CD14-positive monocyte (primary cell): ENCODE measurements at regions not wholly inside any gene's neighbourhood (a gene's known extent, or its start where the extent isn't known, plus 50 kb on each side); places are given as distances from the start of the nearest gene placed in this dataset.
"Not testable (repeated sequence)": the region's sequence is repeated elsewhere in the genome, so short reads cannot be mapped to it uniquely, and the experiment has no call there.

Experiments used
- DNase-seq, 3 donors: peaks; one replicate each; pipeline ENCODE4 v3.0.0-alpha.2; 2011 to 2022
- H2AFZ ChIP-seq: 2 replicates; pipeline ENCODE4 v1.6.0; 2012; ENCODE audit warnings: mild to moderate bottlenecking, low read depth, low read length, inconsistent platforms; ENCODE audit not compliant: insufficient read depth, poor library complexity, severe bottlenecking
- H3K27ac ChIP-seq, 2 donors: 1 replicate in 1 of 2; 2 replicates in 1 of 2; pipeline ENCODE4 v1.5.1; 2012 to 2013; ENCODE audit warnings: low read length in 2 of 2, control low read depth in 1 of 2, inconsistent platforms in 1 of 2, low read depth in 1 of 2, mild to moderate bottlenecking in 1 of 2
- H3K27me3 ChIP-seq, 2 donors: one replicate each; pipeline versions ENCODE4 v1.6.0 to v1.6.1; 2011 to 2013; ENCODE audit warnings: low read length in 2 of 2; ENCODE audit not compliant: control insufficient read depth in 2 of 2, insufficient read depth in 2 of 2
- H3K36me3 ChIP-seq, 2 donors: replicated peaks in 1 of 2; 1 replicate in 1 of 2; 2 replicates in 1 of 2; pipeline versions ENCODE4 v1.5.1 to v1.6.1; 2012 to 2013; ENCODE audit warnings: low read length in 2 of 2, control low read depth in 1 of 2, inconsistent platforms in 1 of 2, mild to moderate bottlenecking in 1 of 2; ENCODE audit not compliant: insufficient read depth in 2 of 2, control insufficient read depth in 1 of 2
- H3K4me1 ChIP-seq, 2 donors: 1 replicate in 1 of 2; 2 replicates in 1 of 2; pipeline versions ENCODE4 v1.5.1 to v1.6.1; 2012 to 2013; ENCODE audit warnings: low read length in 2 of 2, control low read depth in 1 of 2, inconsistent platforms in 1 of 2, mild to moderate bottlenecking in 1 of 2, moderate library complexity in 1 of 2; ENCODE audit not compliant: insufficient read depth in 2 of 2, control insufficient read depth in 1 of 2
- H3K4me2 ChIP-seq: replicated peaks from 2 replicates; pipeline ENCODE3; 2012; ENCODE audit warnings: low read length, moderate library complexity, mild to moderate bottlenecking; ENCODE audit not compliant: poor library complexity, severe bottlenecking; ENCODE audit errors: extremely low read depth
- H3K4me3 ChIP-seq, 3 experiments: fragments of 200-600 bp in 1 of 3; sonication (generic) in 1 of 3; replicated peaks in 1 of 3; 1 replicate in 2 of 3; 2 replicates in 1 of 3; pipeline ENCODE4 v1.5.1; 2011 to 2013; ENCODE audit warnings: low read length in 3 of 3, mild to moderate bottlenecking in 3 of 3, control low read depth in 2 of 3, low read depth in 2 of 3, inconsistent platforms in 1 of 3, moderate library complexity in 1 of 3
- H3K79me2 ChIP-seq: 2 replicates; pipeline ENCODE4 v1.6.0; 2012; ENCODE audit warnings: mild to moderate bottlenecking, control low read depth, inconsistent platforms, low read length, moderate library complexity; ENCODE audit not compliant: insufficient read depth
- H3K9ac ChIP-seq: 2 replicates; pipeline ENCODE4 v1.6.0; 2017; ENCODE audit warnings: low read length, mild to moderate bottlenecking; ENCODE audit not compliant: insufficient read depth, poor library complexity, severe bottlenecking
- H3K9me3 ChIP-seq, 2 donors: replicated peaks in 1 of 2; 1 replicate in 1 of 2; 2 replicates in 1 of 2; pipeline versions ENCODE4 v1.5.1 to v1.6.1; 2012 to 2013; ENCODE audit warnings: low read length in 2 of 2, control low read depth in 1 of 2; ENCODE audit not compliant: control insufficient read depth in 1 of 2, insufficient read depth in 1 of 2
- H4K20me1 ChIP-seq: 2 replicates; pipeline ENCODE4 v1.6.0; 2012; ENCODE audit warnings: mild to moderate bottlenecking, low read length, control low read depth, moderate library complexity; ENCODE audit not compliant: insufficient read depth
- H3K27ac Mint-ChIP-seq, 7 donors: one replicate each; pipeline ENCODE4 v1.8.0; 2020; ENCODE audit warnings: mild to moderate bottlenecking in 7 of 7, mixed read lengths in 7 of 7, moderate library complexity in 6 of 7, inconsistent platforms in 2 of 7
- H3K27me3 Mint-ChIP-seq, 3 donors: one replicate each; pipeline ENCODE4 v1.8.0; 2021 to 2022; ENCODE audit warnings: low read depth in 3 of 3, mild to moderate bottlenecking in 3 of 3, mixed read lengths in 3 of 3, moderate library complexity in 3 of 3, inconsistent platforms in 1 of 3
- H3K36me3 Mint-ChIP-seq, 2 donors: one replicate each; pipeline ENCODE4 v1.8.0; 2020; ENCODE audit warnings: mixed read lengths in 2 of 2, inconsistent platforms in 1 of 2, mild to moderate bottlenecking in 1 of 2
- H3K4me1 Mint-ChIP-seq: one replicate; pipeline ENCODE4 v1.8.0; 2020; ENCODE audit warnings: mild to moderate bottlenecking, mixed read lengths
- H3K4me3 Mint-ChIP-seq, 2 donors: one replicate each; pipeline ENCODE4 v1.8.0; 2020; ENCODE audit warnings: mild to moderate bottlenecking in 2 of 2, mixed read lengths in 2 of 2, moderate library complexity in 1 of 2
- H3K9me3 Mint-ChIP-seq, 7 donors: one replicate each; pipeline ENCODE4 v1.8.0; 2020 to 2022; ENCODE audit warnings: mixed read lengths in 7 of 7, mild to moderate bottlenecking in 6 of 7, moderate library complexity in 6 of 7, inconsistent platforms in 2 of 7
- CTCF ChIP-seq: fragments of 200-600 bp; IDR thresholded peaks from one replicate; pipeline ENCODE4 v1.8.0; 2022; ENCODE audit warnings: antibody characterized with exemption, mild to moderate bottlenecking
- WGBS: methylation state at CpG from one replicate; pipeline ENCODE4 v1.1.5; 2013; ENCODE audit warnings: missing lambda C conversion rate; ENCODE audit not compliant: insufficient coverage; 5-methylcytosine and 5-hydroxymethylcytosine counted together
- intact Hi-C, 2 donors: fragments of 100-400 bp; cut with micrococcal nuclease; formaldehyde crosslinking; loops; one replicate each; pipeline versions ENCODE4 v1.15.0 to v1.15.1; 2023

GRCh38 chr13:58505262-58505920 lies 873.8 kb downstream of the PCDH17 start:
- peaks cover 11 to 25% (median 23%) of the 10 kb centered on the region in 7 donors for H3K9me3 Mint-ChIP-seq
- 95% methylated on average over 15 of the region's 22 CpGs for WGBS
- H4K20me1 ChIP-seq, DNase-seq, H3K4me3 ChIP-seq, H3K4me2 ChIP-seq, H3K27ac ChIP-seq, H3K79me2 ChIP-seq, H3K27me3 ChIP-seq, H3K36me3 Mint-ChIP-seq, H3K27me3 Mint-ChIP-seq, H2AFZ ChIP-seq, H3K4me1 ChIP-seq, intact Hi-C loops, H3K9ac ChIP-seq, H3K4me1 Mint-ChIP-seq, H3K27ac Mint-ChIP-seq, H3K36me3 ChIP-seq, H3K4me3 Mint-ChIP-seq: not testable (repeated sequence)
- peaks cover 3 to 27% of the 10 kb centered on the region in 2 donors for H3K9me3 ChIP-seq

GRCh38 chr13:58528351-58528750 lies 896.8 kb downstream of the PCDH17 start:
- Mint-ChIP-seq H3K27me3 (no peaks in the 10 kb centered on the region), H3K4me1 (no peaks in the 10 kb centered on the region), H3K27ac (no peak overlapping the region), H3K36me3 (no peaks in the 10 kb centered on the region), H3K9me3 (peaks cover 0 to 20% (median 6%) of the 10 kb centered on the region in 7 donors), H3K4me3 (no peak overlapping the region)
- no peak overlapping the region for H3K4me2 ChIP-seq
- no peaks in the 10 kb centered on the region for H3K4me1 ChIP-seq
- no peak overlapping the region for H3K4me3 ChIP-seq
- no peak overlapping the region for H3K27ac ChIP-seq
- no peaks in the 10 kb centered on the region for H3K27me3 ChIP-seq
- no peaks in the 10 kb centered on the region for H3K36me3 ChIP-seq
- H3K9me3 ChIP-seq, result peaks cover 0 to 11% of the 10 kb centered on the region in 2 donors
- intact Hi-C loops, result no loop called here
- no peaks in the 10 kb centered on the region for H3K79me2 ChIP-seq
- H2AFZ ChIP-seq, result no peak overlapping the region
- no peak overlapping the region for H3K9ac ChIP-seq
- no peak for DNase-seq
- no peak for TF ChIP-seq CTCF
- no peaks in the 10 kb centered on the region for H4K20me1 ChIP-seq
- 96% methylated on average over 9 of the region's 14 CpGs for WGBS
